ENCODE measurements at regions not wholly inside any gene's neighbourhood (a gene's known extent, or its start where the extent isn't known, plus 50 kb on each side); places are given as distances from the start of the nearest gene placed in this dataset.

- no peak for TF ChIP-seq POLR2A (IDR thresholded peaks at IDR 0.05; ENCODE audit: low read depth, low read length)
- no peak for TF ChIP-seq CTCF (IDR thresholded peaks at IDR 0.05; ENCODE audit: extremely low read depth in 1 of 2, insufficient read depth in 1 of 2, low read depth in 1 of 2, low read length in 2 of 2)
- TF ChIP-seq MAX (IDR thresholded peaks at IDR 0.05; ENCODE audit: insufficient read depth, insufficient read length) = no peak
- no peak for TF ChIP-seq POLR2AphosphoS5 (IDR thresholded peaks at IDR 0.05; ENCODE audit: insufficient read depth, low read depth, low read length)
- TF ChIP-seq EZH2 (IDR thresholded peaks at IDR 0.05; ENCODE audit: borderline replicate concordance, low read depth, low read length, severe bottlenecking) = no peak
Observed at GRCh38 chr10:131723297-131724168, 177.3 kb upstream of the PPP2R2D start.
